ENCODE measurements at regions not wholly inside any gene's neighbourhood (a gene's known extent, or its start where the extent isn't known, plus 50 kb on each side); places are given as distances from the start of the nearest gene placed in this dataset.

GRCh38 chr6:37114612-37115011, 55.3 kb upstream of the PIM1 start:
- Histone ChIP-seq H3K27ac (no peak overlapping the region), H4K20me1 (ENCODE audit: insufficient read depth) (no peaks in the 10 kb centered on the region), H3F3A (ENCODE audit: insufficient read depth, low read depth) (peaks cover 30% of the 10 kb centered on the region), H3K9me3 (ENCODE audit: insufficient read depth, low read depth) (no peaks in the 10 kb centered on the region), H3K79me2 (ENCODE audit: low read depth) (no peaks in the 10 kb centered on the region), H2AFZ (no peak overlapping the region), H3K4me2 (no peak overlapping the region), H3K4me3 (no peak overlapping the region), H3K4me1 (replicated peaks; ENCODE audit: insufficient read depth) (peaks cover 29% of the 10 kb centered on the region), H3K9me2 (ENCODE audit: insufficient read depth) (no peaks in the 10 kb centered on the region), H3K27me3 (ENCODE audit: insufficient read depth, low read depth) (no peaks in the 10 kb centered on the region), H3K36me3 (ENCODE audit: low read depth) (no peaks in the 10 kb centered on the region)
- DNase-seq, result no peak
- TF ChIP-seq CTCF (conservative IDR thresholded peaks at IDR 0.05) (no peak), EZH2 (IDR thresholded peaks at IDR 0.05; ENCODE audit: low read depth) (no peak)
- intact Hi-C loops (cut with micrococcal nuclease; ENCODE audit: unreplicated experiment), result no loop called here
- POLR2A ChIA-PET (ENCODE audit: unreplicated experiment), result no interaction called here
- BruUV-seq (replicated peaks), result no TSS peak
- CTCF ChIA-PET, result no interaction called here

GRCh38 chr6:37115236-37115895, 54.6 kb upstream of the PIM1 start:
- intact Hi-C loops (cut with micrococcal nuclease; ENCODE audit: unreplicated experiment), result no loop called here
- Histone ChIP-seq H3K79me2 (ENCODE audit: low read depth) (no peaks in the 10 kb centered on the region), H3K4me1 (replicated peaks; ENCODE audit: insufficient read depth) (peaks cover 26% of the 10 kb centered on the region), H3K4me2 (no peak overlapping the region), H3F3A (ENCODE audit: insufficient read depth, low read depth) (peaks cover 27% of the 10 kb centered on the region), H3K4me3 (no peak overlapping the region), H3K9me2 (ENCODE audit: insufficient read depth) (no peaks in the 10 kb centered on the region), H3K36me3 (ENCODE audit: low read depth) (no peaks in the 10 kb centered on the region), H3K27ac (no peak overlapping the region), H3K27me3 (ENCODE audit: insufficient read depth, low read depth) (no peaks in the 10 kb centered on the region), H3K9me3 (ENCODE audit: insufficient read depth, low read depth) (no peaks in the 10 kb centered on the region), H2AFZ (no peak overlapping the region), H4K20me1 (ENCODE audit: insufficient read depth) (no peaks in the 10 kb centered on the region)
- DNase-seq, result no peak
- no peak for TF ChIP-seq EZH2 (IDR thresholded peaks at IDR 0.05; ENCODE audit: low read depth)
- no peak for TF ChIP-seq CTCF (conservative IDR thresholded peaks at IDR 0.05)
- no TSS peak for BruUV-seq (replicated peaks)
- ChIA-PET POLR2A (ENCODE audit: unreplicated experiment) (no interaction called here), CTCF (interaction anchor here (0.9 kb wide), 1 partner anchor 42 kb away, joined by 3 read pairs; no protein-coding TSS in a partner anchor)

- BruUV-seq (replicated peaks), result no TSS peak
- ChIA-PET POLR2A (ENCODE audit: unreplicated experiment) (no interaction called here), CTCF (interaction anchor here (0.6 to 0.9 kb wide), 2 partner anchors 41 to 44 kb away, joined by 3 to 5 read pairs; no protein-coding TSS in a partner anchor)
- Histone ChIP-seq H3K9me2 (ENCODE audit: insufficient read depth) (no peaks in the 10 kb centered on the region), H3K27me3 (ENCODE audit: insufficient read depth, low read depth) (no peaks in the 10 kb centered on the region), H3F3A (ENCODE audit: insufficient read depth, low read depth) (peaks cover 21% of the 10 kb centered on the region), H3K4me1 (replicated peaks; ENCODE audit: insufficient read depth) (peaks cover 16% of the 10 kb centered on the region), H3K36me3 (ENCODE audit: low read depth) (no peaks in the 10 kb centered on the region), H4K20me1 (ENCODE audit: insufficient read depth) (no peaks in the 10 kb centered on the region), H3K9me3 (ENCODE audit: insufficient read depth, low read depth) (no peaks in the 10 kb centered on the region), H3K4me3 (no peak overlapping the region), H3K79me2 (ENCODE audit: low read depth) (no peaks in the 10 kb centered on the region), H2AFZ (no peak overlapping the region), H3K4me2 (no peak overlapping the region), H3K27ac (no peak overlapping the region)
- TF ChIP-seq EZH2 (IDR thresholded peaks at IDR 0.05; ENCODE audit: low read depth) (no peak), CTCF (conservative IDR thresholded peaks at IDR 0.05) (no peak)
- intact Hi-C loops (cut with micrococcal nuclease; ENCODE audit: unreplicated experiment), result no loop called here
- DNase-seq, result no peak
Observed at GRCh38 chr6:37116326-37116725, 53.6 kb upstream of the PIM1 start.

Measured in PC-9 (cell line).